ENCODE measurements at regions not wholly inside any gene's neighbourhood (a gene's known extent, or its start where the extent isn't known, plus 50 kb on each side); places are given as distances from the start of the nearest gene placed in this dataset.

DNA sequence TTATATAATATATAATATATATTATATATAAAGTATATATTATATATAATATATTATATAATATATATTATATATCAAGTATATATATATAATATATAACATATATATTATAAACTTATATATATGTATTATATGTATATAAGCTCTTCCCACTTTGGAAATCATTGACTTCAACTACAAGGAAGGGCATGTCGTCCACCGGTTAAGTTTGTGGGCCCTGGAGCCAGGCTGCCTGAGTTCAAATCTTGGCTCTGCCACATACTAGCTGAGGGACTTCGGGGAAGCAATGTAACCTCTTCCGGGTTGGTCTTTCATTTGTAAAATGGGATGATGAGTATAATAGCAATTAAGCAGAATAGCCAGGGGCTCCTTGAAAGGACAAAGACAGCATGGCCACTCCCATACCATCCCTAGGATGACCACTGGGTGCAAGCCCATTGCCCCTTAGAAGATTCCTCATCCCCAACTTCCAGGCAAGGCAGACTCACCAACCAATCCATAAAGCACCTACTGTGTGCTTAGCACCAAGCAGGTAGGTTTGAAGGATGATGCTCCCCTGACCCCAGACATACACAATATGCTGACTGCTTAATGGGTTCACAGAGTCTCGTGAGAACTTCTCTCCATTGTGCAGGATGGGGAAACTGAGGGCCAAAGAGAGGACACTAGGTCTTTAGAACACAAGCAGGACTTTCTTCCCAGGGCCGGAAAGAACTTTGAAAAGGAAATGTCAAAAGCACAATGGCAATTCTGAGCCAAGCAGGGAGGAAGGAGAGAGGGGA is 163.2 kb downstream of the MRPL14 start:
- TF ChIP-seq, protein P1, sequence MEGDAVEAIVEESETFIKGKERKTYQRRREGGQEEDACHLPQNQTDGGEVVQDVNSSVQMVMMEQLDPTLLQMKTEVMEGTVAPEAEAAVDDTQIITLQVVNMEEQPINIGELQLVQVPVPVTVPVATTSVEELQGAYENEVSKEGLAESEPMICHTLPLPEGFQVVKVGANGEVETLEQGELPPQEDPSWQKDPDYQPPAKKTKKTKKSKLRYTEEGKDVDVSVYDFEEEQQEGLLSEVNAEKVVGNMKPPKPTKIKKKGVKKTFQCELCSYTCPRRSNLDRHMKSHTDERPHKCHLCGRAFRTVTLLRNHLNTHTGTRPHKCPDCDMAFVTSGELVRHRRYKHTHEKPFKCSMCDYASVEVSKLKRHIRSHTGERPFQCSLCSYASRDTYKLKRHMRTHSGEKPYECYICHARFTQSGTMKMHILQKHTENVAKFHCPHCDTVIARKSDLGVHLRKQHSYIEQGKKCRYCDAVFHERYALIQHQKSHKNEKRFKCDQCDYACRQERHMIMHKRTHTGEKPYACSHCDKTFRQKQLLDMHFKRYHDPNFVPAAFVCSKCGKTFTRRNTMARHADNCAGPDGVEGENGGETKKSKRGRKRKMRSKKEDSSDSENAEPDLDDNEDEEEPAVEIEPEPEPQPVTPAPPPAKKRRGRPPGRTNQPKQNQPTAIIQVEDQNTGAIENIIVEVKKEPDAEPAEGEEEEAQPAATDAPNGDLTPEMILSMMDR (IDR thresholded peaks at IDR 0.05), result no peak
- no peak overlapping the region for H3K4me3 ChIP-seq
- no peak overlapping the region for H3K27ac ChIP-seq
- peak; percentile 45 for DNase-seq (ENCODE audit: low spot score)

DNA sequence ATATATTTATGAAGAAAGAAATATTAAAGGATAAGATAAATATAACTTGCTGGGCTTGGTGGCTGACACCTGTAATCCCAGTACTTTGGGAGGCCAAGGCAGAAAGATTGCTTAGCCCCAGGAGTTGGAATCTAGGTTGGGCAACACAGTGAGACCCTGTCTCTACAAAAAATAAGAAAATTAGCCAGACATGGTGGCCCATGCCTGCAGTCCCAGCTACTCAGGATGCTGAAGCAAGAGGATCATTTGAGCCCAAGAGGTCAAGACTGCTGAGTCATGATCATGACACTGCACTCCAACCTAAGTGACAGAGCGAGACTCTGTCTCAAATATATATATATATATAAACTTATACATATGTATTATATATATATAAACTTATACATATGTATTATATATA is 164.0 kb downstream of the MRPL14 start:
- no peak overlapping the region for H3K27ac ChIP-seq
- H3K4me3 ChIP-seq, result no peak overlapping the region
- DNase-seq (ENCODE audit: low spot score), result no peak
- TF ChIP-seq, protein P1 (IDR thresholded peaks at IDR 0.05), result no peak

DNA sequence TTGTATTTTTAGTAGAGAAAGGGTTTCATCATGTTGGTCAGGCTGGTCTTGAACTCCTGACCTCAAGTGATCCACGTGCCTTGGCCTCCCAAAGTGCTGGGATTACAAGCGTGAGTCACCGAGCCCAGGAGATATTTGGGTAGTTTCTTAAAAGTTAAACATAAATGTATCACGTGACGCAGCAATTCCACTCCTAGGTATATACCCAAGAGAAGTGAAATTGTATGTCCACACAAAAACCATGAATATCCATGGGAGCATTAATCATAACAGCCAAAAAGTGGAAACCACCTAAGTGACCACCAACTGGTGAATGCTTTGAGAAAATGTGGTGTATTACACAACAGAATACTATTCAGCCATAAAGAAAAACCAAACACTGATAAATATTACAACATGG is 164.8 kb downstream of the MRPL14 start:
- Histone ChIP-seq H3K27ac (no peak overlapping the region), H3K4me3 (no peak overlapping the region)
- no peak for DNase-seq (ENCODE audit: low spot score)
- TF ChIP-seq, protein P1 (IDR thresholded peaks at IDR 0.05), result no peak

DNA sequence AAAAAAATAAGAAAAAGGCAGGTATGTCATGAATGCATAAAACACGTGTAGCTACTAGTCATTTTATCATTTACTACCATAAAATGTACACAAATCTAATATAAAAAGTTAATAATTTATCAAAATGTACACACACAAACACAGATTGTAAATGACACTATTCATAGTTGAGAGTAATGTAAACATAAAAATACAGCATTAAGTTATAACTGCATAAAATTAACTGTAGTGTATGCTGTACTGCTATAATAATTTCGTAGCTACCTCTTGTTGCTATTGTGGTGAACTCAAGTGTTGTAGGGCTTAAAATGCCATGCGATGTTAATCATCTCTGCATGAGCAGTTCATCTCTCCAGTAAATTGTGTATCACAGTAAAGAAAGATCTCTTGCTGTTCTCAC is 170.0 kb downstream of the MRPL14 start:
- Histone ChIP-seq H3K27ac (no peak overlapping the region), H3K4me3 (no peak overlapping the region)
- no peak for DNase-seq (ENCODE audit: low spot score)
- TF ChIP-seq, protein P1 (IDR thresholded peaks at IDR 0.05), result no peak

DNA sequence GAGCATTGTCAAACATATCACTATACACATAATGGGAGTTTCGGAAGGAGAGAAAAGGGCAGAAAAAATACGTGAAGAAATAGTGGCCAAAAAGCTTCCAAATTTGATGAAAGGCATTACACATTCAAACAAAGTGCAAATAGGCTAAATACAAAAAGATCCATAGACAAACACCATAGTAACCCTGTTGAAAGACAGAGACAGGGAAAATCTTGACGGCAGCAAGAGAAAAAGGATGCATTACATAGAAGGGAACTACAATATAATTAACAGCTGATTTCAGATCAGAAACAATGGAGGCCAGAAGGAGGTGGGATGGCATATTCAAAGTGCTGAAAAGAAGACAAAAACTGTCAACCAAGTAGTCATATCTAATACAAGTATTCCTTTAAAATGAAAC is 170.8 kb downstream of the MRPL14 start:
- H3K4me3 ChIP-seq, result no peak overlapping the region
- no peak for DNase-seq (ENCODE audit: low spot score)
- TF ChIP-seq, protein P1 (IDR thresholded peaks at IDR 0.05), result no peak
- no peak overlapping the region for H3K27ac ChIP-seq

DNA sequence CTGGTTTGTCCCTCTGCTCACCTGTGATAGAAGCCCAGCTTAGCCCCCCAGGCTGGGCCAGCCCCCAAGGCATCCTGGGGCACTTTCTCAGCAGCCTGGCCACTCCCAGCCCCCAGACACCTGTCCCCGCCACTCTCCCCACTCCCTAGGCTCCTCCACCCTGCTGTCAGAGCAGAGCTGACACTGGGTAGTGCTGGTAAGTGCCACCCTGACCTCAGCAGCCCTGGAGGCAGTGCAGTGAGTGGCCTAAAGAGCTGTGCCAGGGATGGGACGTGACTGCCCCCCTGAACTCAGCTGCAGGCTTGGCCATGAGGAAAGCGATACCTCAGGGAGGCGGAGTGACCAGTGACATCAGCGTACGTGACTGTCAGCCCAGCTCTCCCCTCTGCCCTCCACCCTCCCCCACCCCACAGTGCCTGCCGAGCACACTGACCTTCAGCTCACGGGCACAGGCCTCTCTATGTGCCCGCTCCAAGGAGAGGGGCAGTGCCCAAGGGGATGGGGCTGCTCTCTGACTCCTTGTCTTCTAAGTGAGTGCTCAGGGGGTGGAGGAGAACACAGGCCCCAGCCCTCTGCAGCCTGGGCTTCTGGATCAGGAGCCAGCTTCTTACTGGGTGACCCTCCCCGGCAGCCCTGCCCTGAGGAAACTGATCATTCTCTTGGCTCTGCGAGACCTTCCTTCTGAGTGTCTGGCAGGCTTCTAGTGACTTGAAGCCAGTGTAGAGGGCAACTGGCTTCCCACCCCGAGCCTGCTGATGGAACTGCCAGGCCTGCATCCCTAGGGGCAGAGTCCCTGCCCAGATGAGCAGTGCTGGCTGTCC is 172.7 kb downstream of the MRPL14 start:
- TF ChIP-seq, protein P1 (IDR thresholded peaks at IDR 0.05), result no peak
- H3K4me3 ChIP-seq, result no peak overlapping the region
- DNase-seq (ENCODE audit: low spot score), result peak; percentile 50
- H3K27ac ChIP-seq, result no peak overlapping the region

Data from coronary artery (tissue), 2 donors.